Left colon (tissue), 2 donors: ENCODE measurements at regions not wholly inside any gene's neighbourhood (a gene's known extent, or its start where the extent isn't known, plus 50 kb on each side); places are given as distances from the start of the nearest gene placed in this dataset.
A peak's percentile ranks its signal among the peaks of the same experiment; 100 is the strongest.
"Not testable (repeated sequence)": the region's sequence is repeated elsewhere in the genome, so short reads cannot be mapped to it uniquely, and the experiment has no call there.

Experiments
- ATAC-seq: fragments of 200-7000 bp; cut with Tn5 transposase; one replicate; pipeline ENCODE4 v1.9.1; 2020; ENCODE audit warnings: mild to moderate bottlenecking, moderate library complexity
- DNase-seq, 2 donors: peaks; one replicate each; pipeline ENCODE4 v3.0.0-alpha.2; 2020
- intact Hi-C, 2 donors: fragments of 100-400 bp; cut with DNase I in 1 of 2; cut with micrococcal nuclease in 1 of 2; formaldehyde crosslinking; loops; one replicate each; pipeline versions ENCODE4 v1.11.2 to v1.14.0; 2022; cut with DNase I, micrococcal nuclease
- donor health status: DM: no; HTN: no; CAD: no.
- donor health status: DM: yes; HTN: yes; CAD: no.

GRCh38 chr9:108466304-108466703, 389.5 kb downstream of the ACTL7B start:
- no peak for ATAC-seq
- no peak for DNase-seq

DNA sequence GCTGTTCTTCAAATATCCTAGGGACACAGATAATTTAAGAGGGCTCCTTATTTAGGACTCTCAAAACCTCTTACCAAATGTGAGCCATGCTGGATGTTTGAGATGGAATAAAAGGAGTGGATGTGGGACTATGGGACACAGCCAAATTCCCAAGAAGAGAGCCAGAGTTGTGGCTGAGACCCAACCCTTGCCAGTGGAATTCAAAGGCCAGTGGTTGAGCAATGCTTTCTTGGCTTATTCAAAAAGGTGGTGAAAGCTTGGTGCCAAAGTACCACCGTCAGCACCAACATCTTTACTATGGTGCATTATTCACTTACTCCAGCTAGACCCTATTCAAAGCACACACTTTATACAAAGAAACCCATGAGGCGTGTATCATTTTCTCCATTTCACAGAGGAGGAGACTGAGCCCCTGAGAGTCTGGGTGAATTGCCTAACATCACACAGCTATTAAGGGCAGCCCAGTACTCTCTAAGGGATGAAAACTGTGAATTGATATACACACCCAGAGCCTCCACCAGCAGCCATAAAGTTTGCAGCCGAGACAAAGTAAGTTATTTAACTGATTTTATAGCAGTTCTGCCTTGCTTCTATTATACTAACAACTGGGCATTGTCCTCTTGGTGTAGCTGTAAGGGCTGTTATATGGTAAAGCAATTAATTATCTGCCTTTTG, 391.7 kb downstream of the ACTL7B start:
- intact Hi-C loops: no loop called here
- ATAC-seq: peak; percentile 73
- no peak for DNase-seq

More at GRCh38 chr9:108466304-108466703, 389.5 kb downstream of the ACTL7B start:
- intact Hi-C loops: no loop called here

- no peak for DNase-seq
- no peak for ATAC-seq
- intact Hi-C loops: no loop called here
Measured at GRCh38 chr9:108456903-108457302, 398.9 kb downstream of the ACTL7B start.

GRCh38 chr9:108445431-108446071, 410.2 kb downstream of the ACTL7B start:
- intact Hi-C loops: no loop called here
- DNase-seq: no peak
- no peak for ATAC-seq

DNA sequence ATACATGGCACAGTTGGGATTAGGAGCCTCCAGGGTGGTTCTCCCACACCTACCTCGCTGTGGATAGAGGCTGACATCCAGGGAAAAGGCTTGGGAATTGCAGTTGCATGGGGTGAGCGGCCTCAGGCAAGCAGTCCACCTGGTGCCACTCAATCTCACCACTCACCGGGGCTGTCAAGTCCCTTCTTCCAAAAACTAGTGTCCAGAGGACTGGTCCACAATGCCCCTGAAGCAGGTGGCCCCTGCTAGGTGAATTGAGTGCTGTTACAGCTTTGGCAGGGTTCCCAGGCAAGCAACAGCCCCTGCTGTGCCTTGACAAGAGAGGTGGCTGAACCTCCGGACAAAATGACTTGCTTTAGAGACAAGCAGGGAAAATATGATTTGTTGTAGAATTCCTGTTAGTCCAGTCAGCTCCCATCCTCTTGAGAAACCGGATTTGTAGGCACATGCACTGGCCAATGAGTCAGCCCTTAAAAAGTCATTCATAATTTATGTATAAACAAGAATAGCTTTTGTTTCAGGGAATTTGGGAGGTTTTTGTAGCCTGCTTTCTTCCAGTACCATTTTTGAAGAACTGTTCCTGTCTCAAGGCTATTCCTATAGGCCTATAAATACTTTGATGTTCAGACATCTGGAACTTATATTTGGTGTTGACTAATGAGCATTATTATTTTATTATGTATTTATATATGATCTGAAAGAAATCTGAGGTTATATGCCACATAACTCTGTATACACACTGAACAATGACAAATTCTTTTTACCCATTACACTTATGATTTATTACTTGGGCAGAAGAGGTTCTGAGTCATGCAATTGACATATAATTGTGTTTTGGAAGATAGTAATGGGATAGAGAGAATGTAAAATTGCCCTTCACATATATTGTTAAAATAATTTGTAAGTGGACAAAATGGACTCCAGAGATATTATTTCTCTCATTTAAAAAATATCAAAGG, 411.1 kb downstream of the ACTL7B start:
- DNase-seq (no peak), ATAC-seq (no peak)
- intact Hi-C loops: no loop called here

GRCh38 chr9:108443741-108444140, 412.0 kb downstream of the ACTL7B start:
- DNase-seq (no peak), ATAC-seq (no peak)
- intact Hi-C loops: no loop called here

DNA sequence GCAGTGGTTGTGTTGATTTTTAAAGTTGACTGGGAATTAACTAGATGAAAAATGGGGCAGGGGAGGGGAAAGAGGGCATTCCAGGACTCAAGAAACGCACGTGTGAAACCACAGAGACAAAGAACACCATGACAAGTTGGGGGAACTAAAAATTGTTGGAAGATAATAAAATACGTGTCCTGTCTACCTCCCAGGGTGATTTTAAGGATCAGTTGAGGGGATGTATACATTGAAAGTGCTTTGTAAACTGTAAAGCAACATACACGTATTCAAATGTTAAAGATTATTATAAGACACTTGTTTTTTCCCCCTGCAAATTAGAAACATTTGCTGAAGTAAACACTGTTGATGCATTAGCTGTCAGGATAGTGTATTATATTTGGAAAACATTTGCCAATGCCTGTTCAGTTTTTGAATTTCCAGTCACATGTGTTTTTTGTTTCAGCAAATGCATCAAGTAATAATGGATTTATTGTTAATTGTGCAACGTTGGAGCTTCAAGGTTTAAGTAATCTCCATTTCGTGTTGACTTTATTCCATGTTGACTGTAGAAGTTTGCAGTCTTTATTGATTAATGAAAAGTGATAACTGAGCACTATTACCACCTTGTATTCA, 412.7 kb downstream of the ACTL7B start:
- intact Hi-C loops: no loop called here
- DNase-seq (no peak), ATAC-seq (no peak)

GRCh38 chr9:108442627-108443018, 413.2 kb downstream of the ACTL7B start:
- ATAC-seq (no peak), DNase-seq (no peak)
- intact Hi-C loops: no loop called here

DNA sequence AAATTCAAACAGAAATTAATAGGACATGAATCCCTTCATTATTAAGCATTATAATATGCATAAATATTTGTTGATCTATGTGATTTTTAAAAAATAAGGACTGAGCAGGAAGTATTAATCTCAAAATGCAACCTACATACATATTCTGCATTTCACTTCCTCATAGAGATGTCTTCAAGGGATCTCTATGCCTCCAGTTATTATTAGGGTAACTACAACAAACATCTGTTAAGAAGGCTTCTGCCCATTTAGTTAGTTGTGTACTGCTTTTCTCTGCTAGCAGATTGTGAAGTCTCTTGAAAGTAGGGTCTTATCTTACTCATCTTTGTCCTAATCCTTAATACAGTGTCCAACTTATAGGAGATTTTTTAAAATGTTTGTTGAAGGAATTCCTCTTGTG, 414.1 kb downstream of the ACTL7B start:
- intact Hi-C loops: no loop called here
- ATAC-seq (no peak), DNase-seq (no peak)

DNA sequence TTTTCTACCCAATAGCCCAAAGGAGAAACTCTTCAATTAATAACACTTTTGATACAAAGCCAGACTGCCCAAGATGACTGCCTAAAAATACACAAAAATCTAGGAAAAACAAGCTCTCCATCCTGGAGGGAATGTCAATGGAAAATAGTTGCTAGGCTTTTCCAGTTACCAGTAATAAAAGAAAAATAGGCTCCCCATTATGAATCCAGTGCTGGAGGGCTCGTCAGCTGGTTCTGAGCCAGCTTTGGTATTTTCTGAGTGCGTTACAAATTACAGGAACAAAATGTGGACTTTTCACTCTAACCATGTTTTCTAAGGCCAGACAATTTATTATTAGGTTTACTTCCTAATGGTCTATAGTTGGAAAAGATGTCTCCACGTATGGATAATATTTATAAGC, 414.5 kb downstream of the ACTL7B start:
- intact Hi-C loops: no loop called here
- ATAC-seq (no peak), DNase-seq (no peak)

DNA sequence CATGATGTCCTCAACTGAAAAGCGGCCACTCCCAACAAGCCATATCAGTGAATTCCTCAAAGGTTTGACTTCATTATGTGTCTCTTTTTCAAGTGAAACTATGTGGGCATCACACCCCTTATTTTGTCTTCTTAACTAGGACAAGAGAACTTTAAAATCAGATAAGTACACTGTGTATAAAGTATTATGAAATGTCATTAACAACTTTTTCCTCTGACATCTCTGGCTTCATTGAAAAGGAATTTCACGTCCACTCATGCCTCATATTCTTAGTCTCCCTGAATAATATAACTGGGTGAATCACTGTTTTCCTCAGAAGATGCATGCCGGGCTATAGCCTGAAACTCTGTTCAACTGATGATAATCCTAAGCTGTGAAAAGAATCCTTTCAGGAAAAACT, 415.8 kb downstream of the ACTL7B start:
- ATAC-seq (no peak), DNase-seq (no peak)
- intact Hi-C loops: no loop called here

DNA sequence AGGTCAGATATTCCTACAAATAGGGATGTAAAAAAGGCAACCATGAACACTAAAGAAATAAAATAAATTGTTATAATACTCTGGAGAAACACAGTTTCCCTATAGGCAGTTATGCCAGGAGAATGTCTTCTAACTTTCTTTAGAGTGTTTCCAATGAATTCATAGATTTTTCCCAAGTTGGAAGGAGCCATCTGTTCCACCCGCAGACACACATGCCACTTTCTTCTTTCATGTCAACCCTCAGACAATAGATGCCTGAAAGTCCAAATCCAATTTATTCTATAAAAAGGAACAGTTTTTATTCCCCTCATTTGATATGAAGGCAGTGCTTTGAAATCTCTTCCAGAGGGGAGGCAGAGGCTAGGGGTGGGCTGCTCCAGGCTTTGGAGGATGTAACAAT, 418.1 kb downstream of the ACTL7B start:
- ATAC-seq (no peak), DNase-seq (no peak)
- intact Hi-C loops: no loop called here

DNA sequence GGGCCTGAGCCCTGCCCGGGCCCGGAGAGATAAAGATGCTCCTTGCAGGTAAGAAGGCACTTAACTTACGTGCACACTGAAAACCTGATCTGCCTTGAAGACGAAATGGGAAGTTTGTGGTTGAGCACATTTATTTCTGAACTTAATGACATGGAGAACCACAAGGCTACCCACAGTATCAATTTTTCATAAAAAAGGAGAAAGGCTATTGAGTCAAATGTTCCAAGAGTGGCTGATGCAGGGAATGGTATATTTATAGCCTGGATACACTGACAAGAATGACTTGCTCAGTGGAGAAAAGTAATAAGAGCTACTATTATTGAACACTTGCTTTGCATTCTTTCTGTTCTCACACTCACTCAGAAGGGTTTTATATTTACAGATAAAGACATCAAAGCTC, 419.3 kb downstream of the ACTL7B start:
- DNase-seq: no peak
- ATAC-seq: no peak
- intact Hi-C loops: no loop called here

DNA sequence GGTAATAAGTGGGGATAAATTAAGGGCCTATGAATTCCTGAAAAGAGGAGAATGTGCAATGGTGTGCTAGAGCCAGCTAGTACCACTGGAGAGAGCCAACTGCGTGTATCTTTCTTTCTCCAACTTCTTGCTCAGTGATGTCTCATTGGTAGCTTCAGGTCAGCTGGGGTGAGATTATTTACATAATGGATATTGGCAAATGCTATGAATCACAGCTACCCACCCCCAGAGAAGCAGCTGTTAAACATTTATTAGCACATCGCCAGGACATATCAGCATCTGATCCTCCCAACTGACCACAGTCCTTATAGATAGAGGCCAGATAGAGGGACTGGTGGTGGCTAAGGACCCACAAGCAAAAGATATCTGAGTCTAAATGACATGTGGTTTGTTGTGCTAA, 421.3 kb downstream of the ACTL7B start:
- ATAC-seq (no peak), DNase-seq (no peak)
- intact Hi-C loops: no loop called here

- DNase-seq (no peak), ATAC-seq (no peak)
- intact Hi-C loops: no loop called here
Measured at GRCh38 chr9:108434036-108434435, 421.8 kb downstream of the ACTL7B start.

DNA sequence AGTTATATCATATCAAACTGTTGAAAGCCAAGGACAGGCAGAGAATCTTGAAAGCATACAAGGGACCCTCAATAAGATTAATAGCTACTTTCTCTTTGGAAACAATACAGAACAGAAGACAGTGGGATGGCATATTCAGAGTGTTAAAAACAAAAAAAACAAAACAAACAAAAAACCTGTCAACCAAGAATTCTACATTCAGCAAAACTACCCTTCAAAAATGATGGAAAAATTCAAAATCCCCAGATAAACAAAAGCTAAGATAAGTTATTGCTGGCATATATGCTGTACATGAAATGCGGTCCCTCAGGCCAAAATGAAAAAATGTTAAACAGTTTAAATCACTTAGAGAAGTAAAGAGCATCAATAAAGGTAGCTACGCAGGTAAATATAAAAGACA, 425.1 kb downstream of the ACTL7B start:
- no peak for DNase-seq
- ATAC-seq: no peak
- intact Hi-C loops: no loop called here

GRCh38 chr9:108427751-108428150, 428.0 kb downstream of the ACTL7B start:
- intact Hi-C loops: no loop called here
- no peak for ATAC-seq
- no peak for DNase-seq

GRCh38 chr9:108426421-108426940, 429.3 kb downstream of the ACTL7B start:
- ATAC-seq: not testable (repeated sequence)

GRCh38 chr9:108423433-108423832, 432.4 kb downstream of the ACTL7B start:
- no peak for ATAC-seq

More at GRCh38 chr9:108426421-108426940, 429.3 kb downstream of the ACTL7B start:
- DNase-seq, intact Hi-C loops: not testable (repeated sequence)

More at GRCh38 chr9:108423433-108423832, 432.4 kb downstream of the ACTL7B start:
- intact Hi-C loops: no loop called here
- DNase-seq: no peak
